WERI-Rb-1 (cell line): ENCODE measurements at regions not wholly inside any gene's neighbourhood (a gene's known extent, or its start where the extent isn't known, plus 50 kb on each side); places are given as distances from the start of the nearest gene placed in this dataset.
"Not testable (repeated sequence)": the region's sequence is repeated elsewhere in the genome, so short reads cannot be mapped to it uniquely, and the experiment has no call there.

Experiments
- DNase-seq: peaks from one replicate; pipeline ENCODE4 v3.0.0-alpha.2; 2020
- H3K27ac ChIP-seq: fragments of 250-450 bp; sonication (Bioruptor Pico); 2 replicates; pipeline ENCODE4 v1.5.1; 2020; ENCODE audit warnings: mild to moderate bottlenecking, moderate library complexity
- H3K27me3 ChIP-seq: fragments of 250-450 bp; sonication (Bioruptor Pico); 2 replicates; pipeline ENCODE4 v1.5.1; 2021; ENCODE audit warnings: mild to moderate bottlenecking, low read depth, moderate library complexity; ENCODE audit not compliant: insufficient read depth, severe bottlenecking
- H3K36me3 ChIP-seq: fragments of 250-450 bp; sonication (Bioruptor Pico); 2 replicates; pipeline ENCODE4 v1.5.1; 2020; ENCODE audit warnings: mild to moderate bottlenecking, moderate library complexity
- H3K4me3 ChIP-seq: 2 replicates; pipeline ENCODE4 v1.5.1; 2011; ENCODE audit warnings: low read depth, mild to moderate bottlenecking, control low read depth, low read length
- H3K9me3 ChIP-seq: fragments of 250-450 bp; sonication (Bioruptor Pico); 2 replicates; pipeline ENCODE4 v1.5.1; 2021; ENCODE audit warnings: mild to moderate bottlenecking, moderate library complexity; ENCODE audit not compliant: severe bottlenecking
- CTCF ChIP-seq: IDR thresholded peaks from 2 replicates; pipeline ENCODE4 v1.5.1; 2011; ENCODE audit warnings: low read depth, mild to moderate bottlenecking, control low read depth, inconsistent platforms, low read length

- no peaks in the 10 kb centered on the region for H3K27me3 ChIP-seq
- no peak for DNase-seq
- H3K36me3 ChIP-seq, result no peaks in the 10 kb centered on the region
- no peak for TF ChIP-seq CTCF
- no peaks in the 10 kb centered on the region for H3K9me3 ChIP-seq
- no peak overlapping the region for H3K27ac ChIP-seq
- no peak overlapping the region for H3K4me3 ChIP-seq
Measured at GRCh38 chr2:138423745-138424144, 77.8 kb upstream of the SPOPL start.

GRCh38 chr2:138424436-138425140 is 77.0 kb upstream of the SPOPL start:
- H3K9me3 ChIP-seq, result no peaks in the 10 kb centered on the region

GRCh38 chr2:138426116-138426515 is 75.5 kb upstream of the SPOPL start:
- not testable (repeated sequence) for H3K27ac ChIP-seq, H3K36me3 ChIP-seq, DNase-seq

More at GRCh38 chr2:138424436-138425140, 77.0 kb upstream of the SPOPL start:
- DNase-seq, result no peak
- Histone ChIP-seq H3K27me3 (no peaks in the 10 kb centered on the region), H3K36me3 (no peaks in the 10 kb centered on the region), H3K4me3 (no peak overlapping the region), H3K27ac (no peak overlapping the region)
- TF ChIP-seq CTCF, result no peak

GRCh38 chr2:138428710-138429440 is 72.7 kb upstream of the SPOPL start:
- no peak for TF ChIP-seq CTCF
- DNase-seq, result no peak
- H3K36me3 ChIP-seq, result no peaks in the 10 kb centered on the region

More at GRCh38 chr2:138426116-138426515, 75.5 kb upstream of the SPOPL start:
- H3K9me3 ChIP-seq, H3K27me3 ChIP-seq, H3K4me3 ChIP-seq: not testable (repeated sequence)

GRCh38 chr2:138430181-138430580 is 71.4 kb upstream of the SPOPL start:
- TF ChIP-seq CTCF, result no peak
- Histone ChIP-seq H3K27me3 (no peaks in the 10 kb centered on the region), H3K9me3 (no peaks in the 10 kb centered on the region)

More at GRCh38 chr2:138428710-138429440, 72.7 kb upstream of the SPOPL start:
- no peaks in the 10 kb centered on the region for H3K27me3 ChIP-seq
- H3K4me3 ChIP-seq, result no peak overlapping the region
- H3K9me3 ChIP-seq, result no peaks in the 10 kb centered on the region
- H3K27ac ChIP-seq, result no peak overlapping the region

GRCh38 chr2:138432971-138433370 is 68.6 kb upstream of the SPOPL start:
- no peak overlapping the region for H3K4me3 ChIP-seq
- H3K36me3 ChIP-seq, result no peaks in the 10 kb centered on the region
- TF ChIP-seq CTCF, result no peak
- no peaks in the 10 kb centered on the region for H3K9me3 ChIP-seq
- no peak overlapping the region for H3K27ac ChIP-seq
- H3K27me3 ChIP-seq, result no peaks in the 10 kb centered on the region
- no peak for DNase-seq

More at GRCh38 chr2:138430181-138430580, 71.4 kb upstream of the SPOPL start:
- DNase-seq, result no peak
- H3K27ac ChIP-seq, result no peak overlapping the region
- no peaks in the 10 kb centered on the region for H3K36me3 ChIP-seq
- H3K4me3 ChIP-seq, result no peak overlapping the region
